DND-41 (cell line): ENCODE measurements at regions not wholly inside any gene's neighbourhood (a gene's known extent, or its start where the extent isn't known, plus 50 kb on each side); places are given as distances from the start of the nearest gene placed in this dataset.

Experiments used
- CTCF ChIP-seq: IDR thresholded peaks from 2 replicates; pipeline ENCODE4 v1.5.1; 2012; ENCODE audit warnings: borderline replicate concordance, low read length, moderate library complexity, mild to moderate bottlenecking; ENCODE audit not compliant: poor library complexity, severe bottlenecking; ENCODE audit errors: extremely low read depth
- EZH2 ChIP-seq: IDR thresholded peaks from 3 replicates; pipeline ENCODE4 v1.6.1; 2012; ENCODE audit warnings: borderline replicate concordance, low read depth, mild to moderate bottlenecking, moderate library complexity, low read length, inconsistent platforms; ENCODE audit not compliant: severe bottlenecking

- no peak for TF ChIP-seq EZH2
- TF ChIP-seq CTCF = no peak
Observed at GRCh38 chr3:88704338-88704737, 403.1 kb upstream of the EPHA3 start.
